Gastrocnemius medialis (tissue), 4 donors: ENCODE measurements at regions not wholly inside any gene's neighbourhood (a gene's known extent, or its start where the extent isn't known, plus 50 kb on each side); places are given as distances from the start of the nearest gene placed in this dataset.

Experiments used
- POLR2A ChIP-seq, 2 donors: fragments of 450-650 bp; IDR thresholded peaks; one replicate each; pipeline ENCODE4 v1.6.1; 2017; ENCODE audit warnings: antibody characterized with exemption in 2 of 2, mild to moderate bottlenecking in 2 of 2, moderate library complexity in 2 of 2
- TF ChIP-seq, protein P1 (sequence below), 5 experiments: fragments of 450-650 bp in 3 of 5; fragments of 200-600 bp in 2 of 5; sonication (generic) in 2 of 5; IDR thresholded peaks in 4 of 5; conservative IDR thresholded peaks in 1 of 5; 1 replicate in 4 of 5; 2 replicates in 1 of 5; pipeline ENCODE4 v1.5.1; 2016 to 2019; ENCODE audit warnings: antibody characterized with exemption in 5 of 5, mild to moderate bottlenecking in 3 of 5, moderate library complexity in 3 of 5

- TF ChIP-seq, protein P1, sequence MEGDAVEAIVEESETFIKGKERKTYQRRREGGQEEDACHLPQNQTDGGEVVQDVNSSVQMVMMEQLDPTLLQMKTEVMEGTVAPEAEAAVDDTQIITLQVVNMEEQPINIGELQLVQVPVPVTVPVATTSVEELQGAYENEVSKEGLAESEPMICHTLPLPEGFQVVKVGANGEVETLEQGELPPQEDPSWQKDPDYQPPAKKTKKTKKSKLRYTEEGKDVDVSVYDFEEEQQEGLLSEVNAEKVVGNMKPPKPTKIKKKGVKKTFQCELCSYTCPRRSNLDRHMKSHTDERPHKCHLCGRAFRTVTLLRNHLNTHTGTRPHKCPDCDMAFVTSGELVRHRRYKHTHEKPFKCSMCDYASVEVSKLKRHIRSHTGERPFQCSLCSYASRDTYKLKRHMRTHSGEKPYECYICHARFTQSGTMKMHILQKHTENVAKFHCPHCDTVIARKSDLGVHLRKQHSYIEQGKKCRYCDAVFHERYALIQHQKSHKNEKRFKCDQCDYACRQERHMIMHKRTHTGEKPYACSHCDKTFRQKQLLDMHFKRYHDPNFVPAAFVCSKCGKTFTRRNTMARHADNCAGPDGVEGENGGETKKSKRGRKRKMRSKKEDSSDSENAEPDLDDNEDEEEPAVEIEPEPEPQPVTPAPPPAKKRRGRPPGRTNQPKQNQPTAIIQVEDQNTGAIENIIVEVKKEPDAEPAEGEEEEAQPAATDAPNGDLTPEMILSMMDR (IDR thresholded peaks at IDR 0.05 in 4 of 5, conservative IDR thresholded peaks at IDR 0.05 in 1 of 5): no peak
- TF ChIP-seq POLR2A (IDR thresholded peaks at IDR 0.05): no peak
Measured at GRCh38 chr17:68711858-68712257, 110.7 kb upstream of the FAM20A start.
